OCI-LY1 (cell line): ENCODE measurements at regions not wholly inside any gene's neighbourhood (a gene's known extent, or its start where the extent isn't known, plus 50 kb on each side); places are given as distances from the start of the nearest gene placed in this dataset.

Experiments used
- CTCF ChIP-seq: fragments of 200-600 bp; sonication (generic), shearing (Covaris generic); IDR thresholded peaks from 2 replicates; pipeline ENCODE4 v1.5.1; 2017; ENCODE audit warnings: mild to moderate bottlenecking, antibody characterized with exemption, low read length, moderate library complexity, mixed read lengths
- EZH2 ChIP-seq: fragments of 200-600 bp; sonication (generic), shearing (Covaris generic); IDR thresholded peaks from 2 replicates; pipeline ENCODE4 v1.8.0; 2017; ENCODE audit warnings: borderline replicate concordance, mixed run types, mild to moderate bottlenecking, antibody characterized with exemption, low read length, moderate library complexity, mixed read lengths

- TF ChIP-seq CTCF: no peak
- no peak for TF ChIP-seq EZH2
These were observed 100.9 kb downstream of the C16orf95 start for GRCh38 chr16:87216148-87216840.
